Peyer's patch (tissue), 4 donors: ENCODE measurements at regions not wholly inside any gene's neighbourhood (a gene's known extent, or its start where the extent isn't known, plus 50 kb on each side); places are given as distances from the start of the nearest gene placed in this dataset.

Experiments
- CTCF ChIP-seq, 6 experiments: fragments of 450-650 bp in 4 of 6; fragments of 200-600 bp in 2 of 6; sonication (generic) in 1 of 6; IDR thresholded peaks; one replicate each; pipeline ENCODE4 v1.5.1; 2017 to 2019; ENCODE audit warnings: antibody characterized with exemption in 6 of 6, mild to moderate bottlenecking in 3 of 6, moderate library complexity in 1 of 6
- POLR2A ChIP-seq, 2 donors: fragments of 450-650 bp; IDR thresholded peaks; one replicate each; pipeline ENCODE4 v1.5.1; 2017; ENCODE audit warnings: antibody characterized with exemption in 2 of 2, mild to moderate bottlenecking in 2 of 2, moderate library complexity in 2 of 2

- no peak for TF ChIP-seq CTCF (IDR thresholded peaks at IDR 0.05)
- TF ChIP-seq POLR2A (IDR thresholded peaks at IDR 0.05): no peak
Measured at GRCh38 chr1:14297356-14297755, 301.1 kb upstream of the KAZN start.
